ENCODE measurements at regions not wholly inside any gene's neighbourhood (a gene's known extent, or its start where the extent isn't known, plus 50 kb on each side); places are given as distances from the start of the nearest gene placed in this dataset.

GRCh38 chr11:122394313-122394712 is 261.2 kb upstream of the UBASH3B start:
- no peak for DNase-seq

GRCh38 chr11:122393209-122393860 is 262.2 kb upstream of the UBASH3B start:
- DNase-seq: no peak

GRCh38 chr11:122392508-122392907 is 263.0 kb upstream of the UBASH3B start:
- no peak for DNase-seq

- no peak for DNase-seq
These were observed 264.5 kb upstream of the UBASH3B start for GRCh38 chr11:122391049-122391448.

- DNase-seq: no peak
These were observed 267.2 kb upstream of the BLID start for GRCh38 chr11:122383186-122383585.

- DNase-seq: no peak
These were observed 259.8 kb upstream of the BLID start for GRCh38 chr11:122375687-122376399.

GRCh38 chr11:122368796-122369195 is 252.8 kb upstream of the BLID start:
- no peak for DNase-seq

- DNase-seq: no peak
These were observed 251.8 kb upstream of the BLID start for GRCh38 chr11:122367809-122368231.

GRCh38 chr11:122365610-122366360 is 249.8 kb upstream of the BLID start:
- no peak for DNase-seq

GRCh38 chr11:122363296-122363695 is 247.3 kb upstream of the BLID start:
- DNase-seq: no peak

GRCh38 chr11:122362381-122362780 is 246.4 kb upstream of the BLID start:
- DNase-seq: no peak

- no peak for DNase-seq
These were observed 244.9 kb upstream of the BLID start for GRCh38 chr11:122360875-122361274.

- no peak for DNase-seq
These were observed 243.1 kb upstream of the BLID start for GRCh38 chr11:122359081-122359571.

GRCh38 chr11:122358292-122358691 is 242.3 kb upstream of the BLID start:
- DNase-seq: no peak

GRCh38 chr11:122355968-122356367 is 240.0 kb upstream of the BLID start:
- no peak for DNase-seq

GRCh38 chr11:122354025-122354697 is 238.1 kb upstream of the BLID start:
- DNase-seq: no peak

- DNase-seq: no peak
These were observed 237.5 kb upstream of the BLID start for GRCh38 chr11:122353561-122353960.

GRCh38 chr11:122348659-122349409 is 232.8 kb upstream of the BLID start:
- no peak for DNase-seq

- no peak for DNase-seq
These were observed 230.0 kb upstream of the BLID start for GRCh38 chr11:122346006-122346405.

GRCh38 chr11:122345586-122345985 is 229.6 kb upstream of the BLID start:
- DNase-seq: no peak

GRCh38 chr11:122344215-122344614 is 228.2 kb upstream of the BLID start:
- DNase-seq: no peak

- DNase-seq: no peak
These were observed 227.2 kb upstream of the BLID start for GRCh38 chr11:122343210-122343609.

Data from NCI-H526 (cell line).